ENCODE measurements at regions not wholly inside any gene's neighbourhood (a gene's known extent, or its start where the extent isn't known, plus 50 kb on each side); places are given as distances from the start of the nearest gene placed in this dataset.

DNA sequence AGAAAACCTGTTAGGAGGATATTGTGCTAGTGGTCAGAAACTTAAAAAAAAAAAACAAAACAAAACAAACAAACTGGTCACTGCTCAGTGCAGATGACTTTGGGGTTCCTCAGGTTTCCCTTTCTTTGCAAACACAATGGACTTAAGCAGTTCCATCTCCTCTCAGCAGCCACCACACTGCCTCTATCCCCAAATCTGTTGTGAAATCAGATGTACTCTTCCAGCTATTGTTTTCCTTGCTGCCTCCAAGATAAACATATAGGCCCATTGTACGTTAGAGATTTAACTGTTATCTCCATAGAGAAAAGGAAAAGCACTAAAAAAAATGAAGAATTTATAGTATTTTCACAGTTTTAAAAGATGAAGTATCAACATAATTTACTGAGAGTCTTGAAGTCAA is 147.1 kb downstream of the MPP7 start:
- TF ChIP-seq, protein P1, sequence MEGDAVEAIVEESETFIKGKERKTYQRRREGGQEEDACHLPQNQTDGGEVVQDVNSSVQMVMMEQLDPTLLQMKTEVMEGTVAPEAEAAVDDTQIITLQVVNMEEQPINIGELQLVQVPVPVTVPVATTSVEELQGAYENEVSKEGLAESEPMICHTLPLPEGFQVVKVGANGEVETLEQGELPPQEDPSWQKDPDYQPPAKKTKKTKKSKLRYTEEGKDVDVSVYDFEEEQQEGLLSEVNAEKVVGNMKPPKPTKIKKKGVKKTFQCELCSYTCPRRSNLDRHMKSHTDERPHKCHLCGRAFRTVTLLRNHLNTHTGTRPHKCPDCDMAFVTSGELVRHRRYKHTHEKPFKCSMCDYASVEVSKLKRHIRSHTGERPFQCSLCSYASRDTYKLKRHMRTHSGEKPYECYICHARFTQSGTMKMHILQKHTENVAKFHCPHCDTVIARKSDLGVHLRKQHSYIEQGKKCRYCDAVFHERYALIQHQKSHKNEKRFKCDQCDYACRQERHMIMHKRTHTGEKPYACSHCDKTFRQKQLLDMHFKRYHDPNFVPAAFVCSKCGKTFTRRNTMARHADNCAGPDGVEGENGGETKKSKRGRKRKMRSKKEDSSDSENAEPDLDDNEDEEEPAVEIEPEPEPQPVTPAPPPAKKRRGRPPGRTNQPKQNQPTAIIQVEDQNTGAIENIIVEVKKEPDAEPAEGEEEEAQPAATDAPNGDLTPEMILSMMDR (IDR thresholded peaks at IDR 0.05; ENCODE audit: poor library complexity, severe bottlenecking) = no peak
- TF ChIP-seq EP300 (conservative IDR thresholded peaks at IDR 0.05; ENCODE audit: poor library complexity, severe bottlenecking) (no peak), POLR2AphosphoS5 (IDR thresholded peaks at IDR 0.05) (no peak), EZH2 (IDR thresholded peaks at IDR 0.05; ENCODE audit: borderline replicate concordance, insufficient read depth, low read length, poor library complexity, severe bottlenecking) (no peak), RAD21 (conservative IDR thresholded peaks at IDR 0.05) (no peak), REST (IDR thresholded peaks at IDR 0.05; ENCODE audit: borderline replicate concordance) (no peak), SMC3 (conservative IDR thresholded peaks at IDR 0.05; ENCODE audit: poor library complexity) (no peak), TAF1 (IDR thresholded peaks at IDR 0.05; ENCODE audit: low read depth) (no peak), MXI1 (conservative IDR thresholded peaks at IDR 0.05; ENCODE audit: poor library complexity, severe bottlenecking) (no peak)

Data from neural cell (in vitro differentiated cells).